WTC11 (cell line): ENCODE measurements at regions not wholly inside any gene's neighbourhood (a gene's known extent, or its start where the extent isn't known, plus 50 kb on each side); places are given as distances from the start of the nearest gene placed in this dataset.

Experiments used
- ATAC-seq: fragments of 200-7000 bp; cut with Tn5 transposase; 2 replicates; pipeline ENCODE4 v1.10.0; 2021; ENCODE audit warnings: mild to moderate bottlenecking, moderate library complexity
- CTCF ChIA-PET: fragments of 300-600 bp; sonication (Branson Sonifier 250); formaldehyde crosslinking; loops from one replicate; lab custom pipeline; 2021; ENCODE audit warnings: antibody characterized with exemption; lab: Charles Lee
- POLR2A ChIA-PET: fragments of 350-600 bp; sonication (Branson Sonifier 250); formaldehyde crosslinking; loops from one replicate; lab custom pipeline; 2021; ENCODE audit warnings: antibody characterized with exemption; lab: Charles Lee
- DNase-seq: peaks from one replicate; pipeline ENCODE4 v3.0.0; 2021; ENCODE audit warnings: low spot score
- H3K27ac Mint-ChIP-seq: 2 replicates; pipeline ENCODE4 v1.8.0; 2021; ENCODE audit warnings: mixed read lengths
- H3K27me3 Mint-ChIP-seq: 2 replicates; pipeline ENCODE4 v1.8.0; 2021; ENCODE audit warnings: low read depth, mild to moderate bottlenecking, moderate library complexity, mixed read lengths
- H3K36me3 Mint-ChIP-seq: 2 replicates; pipeline ENCODE4 v1.8.0; 2021; ENCODE audit warnings: mixed read lengths
- H3K4me1 Mint-ChIP-seq: 2 replicates; pipeline ENCODE4 v1.8.0; 2022; ENCODE audit warnings: mixed read lengths
- H3K4me3 Mint-ChIP-seq: 2 replicates; pipeline ENCODE4 v1.8.0; 2021; ENCODE audit warnings: mild to moderate bottlenecking, moderate library complexity, mixed read lengths
- H3K9me3 Mint-ChIP-seq: 2 replicates; pipeline ENCODE4 v1.8.0; 2021; ENCODE audit warnings: mixed read lengths
- CREM ChIP-seq: sonication (generic); formaldehyde crosslinking; IDR thresholded peaks from 2 replicates; pipeline ENCODE4 v1.8.1; 2022; ENCODE audit warnings: mild to moderate bottlenecking, missing genetic modification reagents, moderate library complexity
- E2F1 ChIP-seq: sonication (generic); formaldehyde crosslinking; IDR thresholded peaks from 2 replicates; pipeline ENCODE4 v1.8.0; 2022; ENCODE audit warnings: mild to moderate bottlenecking, missing genetic modification reagents
- E2F4 ChIP-seq: sonication (generic); formaldehyde crosslinking; IDR thresholded peaks from 2 replicates; pipeline ENCODE4 v1.8.1; 2022; ENCODE audit warnings: low read depth, mild to moderate bottlenecking, moderate library complexity, missing genetic modification reagents, borderline replicate concordance
- EMX1 ChIP-seq: fragments of 250-450 bp; sonication (Bioruptor Pico); IDR thresholded peaks from 2 replicates; pipeline ENCODE4 v1.8.0; 2021; ENCODE audit warnings: mild to moderate bottlenecking
- ESRRA ChIP-seq: sonication (generic); formaldehyde crosslinking; IDR thresholded peaks from 2 replicates; pipeline ENCODE4 v1.8.1; 2022; ENCODE audit warnings: mild to moderate bottlenecking, missing genetic modification reagents, borderline replicate concordance
- ETV6 ChIP-seq: sonication (generic); formaldehyde crosslinking; IDR thresholded peaks from 2 replicates; pipeline ENCODE4 v1.8.1; 2022; ENCODE audit warnings: mild to moderate bottlenecking, missing genetic modification reagents
- HMGA2 ChIP-seq: fragments of 250-450 bp; sonication (Bioruptor Pico); IDR thresholded peaks from 2 replicates; pipeline ENCODE4 v1.4.0; 2021; ENCODE audit warnings: mild to moderate bottlenecking, moderate library complexity
- MXD4 ChIP-seq: fragments of 250-450 bp; sonication (Bioruptor Pico); IDR thresholded peaks from 2 replicates; pipeline ENCODE4 v1.8.0; 2021; ENCODE audit warnings: mild to moderate bottlenecking, moderate library complexity, borderline replicate concordance
- OVOL2 ChIP-seq: fragments of 250-450 bp; sonication (Bioruptor Pico); IDR thresholded peaks from 2 replicates; pipeline ENCODE4 v1.9.0; 2021; ENCODE audit warnings: mild to moderate bottlenecking, borderline replicate concordance
- PRDM15 ChIP-seq: sonication (generic); formaldehyde crosslinking; IDR thresholded peaks from 2 replicates; pipeline ENCODE4 v1.8.0; 2022; ENCODE audit warnings: missing genetic modification reagents
- RELA ChIP-seq: sonication (generic); formaldehyde crosslinking; IDR thresholded peaks from 2 replicates; pipeline ENCODE4 v1.8.1; 2022; ENCODE audit warnings: missing genetic modification reagents, mild to moderate bottlenecking, borderline replicate concordance
- RORB ChIP-seq: fragments of 250-450 bp; sonication (Bioruptor Pico); IDR thresholded peaks from 2 replicates; pipeline ENCODE4 v1.9.0; 2021; ENCODE audit warnings: mild to moderate bottlenecking
- SMAD3 ChIP-seq: sonication (generic); formaldehyde crosslinking; IDR thresholded peaks from 2 replicates; pipeline ENCODE4 v1.8.0; 2022; ENCODE audit warnings: missing genetic modification reagents, mild to moderate bottlenecking, borderline replicate concordance
- TEAD1 ChIP-seq: sonication (generic); formaldehyde crosslinking; IDR thresholded peaks from 2 replicates; pipeline ENCODE4 v1.8.0; 2022; ENCODE audit warnings: mild to moderate bottlenecking, missing genetic modification reagents
- ZBTB21 ChIP-seq: sonication (generic); formaldehyde crosslinking; IDR thresholded peaks from 2 replicates; pipeline ENCODE4 v1.8.1; 2023; ENCODE audit warnings: mild to moderate bottlenecking, missing genetic modification reagents, borderline replicate concordance
- ZNF121 ChIP-seq: sonication (generic); formaldehyde crosslinking; IDR thresholded peaks from 2 replicates; pipeline ENCODE4 v1.8.0; 2023; ENCODE audit warnings: missing genetic modification reagents
- ZNF263 ChIP-seq: sonication (generic); formaldehyde crosslinking; IDR thresholded peaks from 2 replicates; pipeline ENCODE4 v1.8.1; 2022; ENCODE audit warnings: low read depth, mild to moderate bottlenecking, moderate library complexity, missing genetic modification reagents
- ZNF671 ChIP-seq: fragments of 250-450 bp; sonication (Bioruptor Pico); IDR thresholded peaks from 2 replicates; pipeline ENCODE4 v1.8.0; 2021; ENCODE audit warnings: mild to moderate bottlenecking
- ZSCAN18 ChIP-seq: fragments of 250-450 bp; sonication (Bioruptor Pico); IDR thresholded peaks from 2 replicates; pipeline ENCODE4 v2.1.2; 2022; ENCODE audit warnings: mild to moderate bottlenecking, moderate library complexity

- TF ChIP-seq EMX1 (CRISPR knock-in tag): no peak
Observed at GRCh38 chr6:139779988-139780774, 405.7 kb upstream of the CITED2 start (continued).

GRCh38 chr6:139778688-139779087, 404.2 kb upstream of the CITED2 start:
- TF ChIP-seq ZNF121: no peak
- TF ChIP-seq RORB (CRISPR knock-in tag): no peak
- TF ChIP-seq HMGA2 (CRISPR knock-in tag): no peak
- TF ChIP-seq ESRRA (CRISPR knock-in tag): no peak
- no peak for TF ChIP-seq ZSCAN18 (CRISPR knock-in tag)
- no peak for TF ChIP-seq MXD4 (CRISPR knock-in tag)
- no peak for TF ChIP-seq ZNF263 (CRISPR knock-in tag)
- no peak for TF ChIP-seq ZBTB21
- no peak for TF ChIP-seq ZNF671 (CRISPR knock-in tag)
- TF ChIP-seq RELA: no peak
- no peak for TF ChIP-seq PRDM15
- TF ChIP-seq E2F1: no peak
- no peak for TF ChIP-seq E2F4 (CRISPR knock-in tag)
- TF ChIP-seq CREM (CRISPR knock-in tag): no peak
- no peak for TF ChIP-seq OVOL2 (CRISPR knock-in tag)
- no peak for TF ChIP-seq SMAD3 (CRISPR knock-in tag)
- TF ChIP-seq TEAD1 (CRISPR knock-in tag): no peak
- no peak for TF ChIP-seq ETV6 (CRISPR knock-in tag)
- CTCF ChIA-PET: no interaction called here
- POLR2A ChIA-PET: no interaction called here
- no peak for ATAC-seq
- H3K9me3 Mint-ChIP-seq: peaks cover 3% of the 10 kb centered on the region; the same call in 1 of the 2 replicates
- no peak overlapping the region for H3K27ac Mint-ChIP-seq
- no peak overlapping the region for H3K4me3 Mint-ChIP-seq
- no peak for DNase-seq
- H3K4me1 Mint-ChIP-seq: peaks cover 32% of the 10 kb centered on the region
- peaks cover 2% of the 10 kb centered on the region; the same call in 1 of the 2 replicates for H3K27me3 Mint-ChIP-seq
- no peaks in the 10 kb centered on the region for H3K36me3 Mint-ChIP-seq
